ENCODE measurements at regions not wholly inside any gene's neighbourhood (a gene's known extent, or its start where the extent isn't known, plus 50 kb on each side); places are given as distances from the start of the nearest gene placed in this dataset.
"Not testable (repeated sequence)": the region's sequence is repeated elsewhere in the genome, so short reads cannot be mapped to it uniquely, and the experiment has no call there.

GRCh38 chr4:92251711-92252110, 52.1 kb upstream of the GRID2 start:
- H3K4me3 ChIP-seq (ENCODE audit: control insufficient read depth in 2 of 3, extremely low read depth in 1 of 3, insufficient read depth in 2 of 3, low read depth in 1 of 3, low read length in 3 of 3), result no peak overlapping the region
- no peak overlapping the region for H2AFZ ChIP-seq (ENCODE audit: control insufficient read depth, low read length)
- H4K20me1 ChIP-seq (ENCODE audit: control insufficient read depth, extremely low read depth, insufficient read depth, low read length), result no peaks in the 10 kb centered on the region
- no peak for DNase-seq (ENCODE audit: low read depth, low spot score)
- H3K9me3 ChIP-seq (ENCODE audit: control insufficient read depth, low read depth, low read length), result no peaks in the 10 kb centered on the region
- H3K4me2 ChIP-seq (ENCODE audit: control insufficient read depth, extremely low read depth, insufficient read depth, low read depth, low read length), result no peak overlapping the region
- no peaks in the 10 kb centered on the region for H3K79me2 ChIP-seq (ENCODE audit: control insufficient read depth, insufficient read depth, low read length)
- H3K27ac ChIP-seq (ENCODE audit: control insufficient read depth, insufficient read depth, low read length), result no peak overlapping the region
- H3K9me1 ChIP-seq (ENCODE audit: control insufficient read depth, extremely low read depth, insufficient read depth, low read length), result no peaks in the 10 kb centered on the region
- no peak for FAIRE-seq
- dilution Hi-C loops (cut with MboI; ENCODE audit: extremely low pct_ligation_motif_present, low sequenced_read_pairs), result no loop called here
- no peaks in the 10 kb centered on the region for H3K4me1 ChIP-seq (ENCODE audit: control insufficient read depth, extremely low read depth, insufficient read depth, low read length)
- no peak overlapping the region for H3K9ac ChIP-seq (ENCODE audit: control insufficient read depth, extremely low read depth, insufficient read depth, low read length)
- no peaks in the 10 kb centered on the region for H3K27me3 ChIP-seq (ENCODE audit: control insufficient read depth, extremely low read depth, insufficient read depth, low read length)
- no peaks in the 10 kb centered on the region for H3K36me3 ChIP-seq (ENCODE audit: control insufficient read depth in 2 of 2, extremely low read depth in 1 of 2, insufficient read depth in 2 of 2, low read length in 2 of 2)
- TF ChIP-seq, protein P1, sequence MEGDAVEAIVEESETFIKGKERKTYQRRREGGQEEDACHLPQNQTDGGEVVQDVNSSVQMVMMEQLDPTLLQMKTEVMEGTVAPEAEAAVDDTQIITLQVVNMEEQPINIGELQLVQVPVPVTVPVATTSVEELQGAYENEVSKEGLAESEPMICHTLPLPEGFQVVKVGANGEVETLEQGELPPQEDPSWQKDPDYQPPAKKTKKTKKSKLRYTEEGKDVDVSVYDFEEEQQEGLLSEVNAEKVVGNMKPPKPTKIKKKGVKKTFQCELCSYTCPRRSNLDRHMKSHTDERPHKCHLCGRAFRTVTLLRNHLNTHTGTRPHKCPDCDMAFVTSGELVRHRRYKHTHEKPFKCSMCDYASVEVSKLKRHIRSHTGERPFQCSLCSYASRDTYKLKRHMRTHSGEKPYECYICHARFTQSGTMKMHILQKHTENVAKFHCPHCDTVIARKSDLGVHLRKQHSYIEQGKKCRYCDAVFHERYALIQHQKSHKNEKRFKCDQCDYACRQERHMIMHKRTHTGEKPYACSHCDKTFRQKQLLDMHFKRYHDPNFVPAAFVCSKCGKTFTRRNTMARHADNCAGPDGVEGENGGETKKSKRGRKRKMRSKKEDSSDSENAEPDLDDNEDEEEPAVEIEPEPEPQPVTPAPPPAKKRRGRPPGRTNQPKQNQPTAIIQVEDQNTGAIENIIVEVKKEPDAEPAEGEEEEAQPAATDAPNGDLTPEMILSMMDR (optimal IDR thresholded peaks at IDR 0.05 in 1 of 3, IDR thresholded peaks at IDR 0.05 in 1 of 3, conservative IDR thresholded peaks at IDR 0.05 in 1 of 3; ENCODE audit: extremely low read depth in 1 of 3, insufficient read depth in 2 of 3, low read length in 3 of 3), result no peak
- TF ChIP-seq EZH2 (IDR thresholded peaks at IDR 0.05; ENCODE audit: low read length), result no peak

- H2AFZ ChIP-seq (ENCODE audit: control insufficient read depth, low read length); H3K4me1 ChIP-seq (ENCODE audit: control insufficient read depth, extremely low read depth, insufficient read depth, low read length); H3K79me2 ChIP-seq (ENCODE audit: control insufficient read depth, insufficient read depth, low read length); H3K9me1 ChIP-seq (ENCODE audit: control insufficient read depth, extremely low read depth, insufficient read depth, low read length); H3K9me3 ChIP-seq (ENCODE audit: control insufficient read depth, low read depth, low read length); dilution Hi-C loops (cut with MboI; ENCODE audit: extremely low pct_ligation_motif_present, low sequenced_read_pairs); H4K20me1 ChIP-seq (ENCODE audit: control insufficient read depth, extremely low read depth, insufficient read depth, low read length); DNase-seq (ENCODE audit: low read depth, low spot score); H3K4me3 ChIP-seq (ENCODE audit: control insufficient read depth in 2 of 3, extremely low read depth in 1 of 3, insufficient read depth in 2 of 3, low read depth in 1 of 3, low read length in 3 of 3); H3K27ac ChIP-seq (ENCODE audit: control insufficient read depth, insufficient read depth, low read length); H3K36me3 ChIP-seq (ENCODE audit: control insufficient read depth in 2 of 2, extremely low read depth in 1 of 2, insufficient read depth in 2 of 2, low read length in 2 of 2); H3K9ac ChIP-seq (ENCODE audit: control insufficient read depth, extremely low read depth, insufficient read depth, low read length); H3K27me3 ChIP-seq (ENCODE audit: control insufficient read depth, extremely low read depth, insufficient read depth, low read length); FAIRE-seq; H3K4me2 ChIP-seq (ENCODE audit: control insufficient read depth, extremely low read depth, insufficient read depth, low read depth, low read length): not testable (repeated sequence)
These were observed 51.4 kb upstream of the GRID2 start for GRCh38 chr4:92252358-92252757.

DNA sequence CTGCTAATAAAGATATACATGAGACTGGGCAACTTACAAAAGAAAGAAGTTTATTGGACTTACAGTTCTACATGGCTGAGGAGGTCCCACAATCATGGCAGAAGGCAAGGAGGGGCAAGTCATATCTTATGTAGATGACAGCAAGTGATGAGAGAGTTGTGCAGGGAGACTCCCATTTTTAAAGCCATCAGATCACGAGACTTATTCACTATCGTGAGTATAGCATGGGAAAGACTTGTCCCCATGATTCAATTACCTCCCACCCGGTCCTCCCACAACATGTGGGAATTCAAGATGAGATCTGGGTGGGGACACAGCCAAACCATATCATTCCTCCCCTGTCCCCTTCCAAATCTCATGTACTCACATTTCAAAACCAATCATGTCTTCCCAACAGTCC, 50.9 kb upstream of the GRID2 start:
- dilution Hi-C loops (cut with MboI; ENCODE audit: extremely low pct_ligation_motif_present, low sequenced_read_pairs), result no loop called here
- Histone ChIP-seq H3K4me1 (ENCODE audit: control insufficient read depth, extremely low read depth, insufficient read depth, low read length) (no peaks in the 10 kb centered on the region), H3K36me3 (ENCODE audit: control insufficient read depth in 2 of 2, extremely low read depth in 1 of 2, insufficient read depth in 2 of 2, low read length in 2 of 2) (no peaks in the 10 kb centered on the region), H3K79me2 (ENCODE audit: control insufficient read depth, insufficient read depth, low read length) (no peaks in the 10 kb centered on the region), H3K4me2 (ENCODE audit: control insufficient read depth, extremely low read depth, insufficient read depth, low read depth, low read length) (no peak overlapping the region), H3K9ac (ENCODE audit: control insufficient read depth, extremely low read depth, insufficient read depth, low read length) (no peak overlapping the region), H3K27me3 (ENCODE audit: control insufficient read depth, extremely low read depth, insufficient read depth, low read length) (no peaks in the 10 kb centered on the region), H4K20me1 (ENCODE audit: control insufficient read depth, extremely low read depth, insufficient read depth, low read length) (no peaks in the 10 kb centered on the region), H3K27ac (ENCODE audit: control insufficient read depth, insufficient read depth, low read length) (no peak overlapping the region), H3K9me3 (ENCODE audit: control insufficient read depth, low read depth, low read length) (no peaks in the 10 kb centered on the region), H3K4me3 (ENCODE audit: control insufficient read depth in 2 of 3, extremely low read depth in 1 of 3, insufficient read depth in 2 of 3, low read depth in 1 of 3, low read length in 3 of 3) (no peak overlapping the region), H2AFZ (ENCODE audit: control insufficient read depth, low read length) (no peak overlapping the region), H3K9me1 (ENCODE audit: control insufficient read depth, extremely low read depth, insufficient read depth, low read length) (no peaks in the 10 kb centered on the region)
- TF ChIP-seq, protein P1 (optimal IDR thresholded peaks at IDR 0.05 in 1 of 3, IDR thresholded peaks at IDR 0.05 in 1 of 3, conservative IDR thresholded peaks at IDR 0.05 in 1 of 3; ENCODE audit: extremely low read depth in 1 of 3, insufficient read depth in 2 of 3, low read length in 3 of 3), result no peak
- TF ChIP-seq EZH2 (IDR thresholded peaks at IDR 0.05; ENCODE audit: low read length), result no peak
- FAIRE-seq (no peak), DNase-seq (ENCODE audit: low read depth, low spot score) (no peak)
